Thymus (tissue), 11 donors: ENCODE measurements at regions not wholly inside any gene's neighbourhood (a gene's known extent, or its start where the extent isn't known, plus 50 kb on each side); places are given as distances from the start of the nearest gene placed in this dataset.

Source experiments
- DNase-seq, 9 donors: peaks; one replicate each; pipeline ENCODE4 v3.0.0-alpha.2; 2013; ENCODE audit warnings: low spot score in 9 of 9, low read depth in 6 of 9, missing footprints in 1 of 9
- H3K27ac ChIP-seq, 2 donors: one replicate each; pipeline ENCODE4 v1.5.1; 2013; ENCODE audit warnings: control low read depth in 1 of 2, low read depth in 1 of 2, low read length in 1 of 2, mild to moderate bottlenecking in 1 of 2, moderate library complexity in 1 of 2
- H3K27me3 ChIP-seq, 2 donors: one replicate each; pipeline ENCODE4 v1.5.1; 2013; ENCODE audit warnings: low read length in 1 of 2; ENCODE audit not compliant: control insufficient read depth in 2 of 2, insufficient read depth in 1 of 2
- H3K36me3 ChIP-seq, 2 donors: one replicate each; pipeline ENCODE4 v1.5.1; 2013; ENCODE audit warnings: low read length in 1 of 2, mild to moderate bottlenecking in 1 of 2, moderate library complexity in 1 of 2; ENCODE audit not compliant: control insufficient read depth in 2 of 2, insufficient read depth in 2 of 2
- H3K4me1 ChIP-seq, 2 donors: one replicate each; pipeline ENCODE4 v1.5.1; 2013; ENCODE audit warnings: low read length in 2 of 2; ENCODE audit not compliant: control insufficient read depth in 2 of 2, insufficient read depth in 2 of 2
- H3K4me3 ChIP-seq, 2 donors: one replicate each; pipeline ENCODE4 v1.5.1; 2013; ENCODE audit warnings: low read length in 2 of 2, control low read depth in 1 of 2, mild to moderate bottlenecking in 1 of 2
- H3K9me3 ChIP-seq, 2 donors: one replicate each; pipeline ENCODE4 v1.5.1; 2013; ENCODE audit warnings: low read length in 1 of 2, mild to moderate bottlenecking in 1 of 2; ENCODE audit not compliant: control insufficient read depth in 2 of 2, insufficient read depth in 1 of 2
- WGBS: extraction: QIAGEN DNeasy Blood & Tissue Kit; methylation state at CpG from one replicate; pipeline ENCODE4 v1.1.7; 2013; 5-methylcytosine and 5-hydroxymethylcytosine counted together
- donor health status: healthy.

DNA sequence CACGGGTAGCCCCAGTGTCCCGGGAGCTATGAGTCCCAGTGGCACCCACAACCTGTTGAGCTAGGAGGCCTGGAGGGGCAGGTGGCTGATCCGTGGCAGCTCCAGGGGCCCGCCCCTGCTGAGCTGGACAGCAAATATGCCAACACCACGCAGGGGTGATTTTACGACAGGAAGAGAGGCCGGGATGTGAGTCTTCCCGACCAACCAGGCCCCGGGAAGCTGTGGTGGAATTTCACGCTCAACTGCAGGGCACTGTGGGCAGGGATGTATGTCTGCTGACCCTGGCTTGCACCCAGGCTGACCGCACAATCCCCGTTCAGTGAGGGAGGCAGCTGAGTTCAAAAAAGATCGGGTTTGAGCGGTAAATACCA, 183.9 kb downstream of the ERMARD start:
- Histone ChIP-seq H3K36me3 (no peaks in the 10 kb centered on the region), H3K4me1 (no peaks in the 10 kb centered on the region), H3K4me3 (no peak overlapping the region), H3K27ac (no peak overlapping the region), H3K27me3 (peaks cover 0 to 15% of the 10 kb centered on the region in 2 donors), H3K9me3 (peaks cover 0 to 1% of the 10 kb centered on the region in 2 donors)
- no peak for DNase-seq
- 81% methylated on average over 14 of the region's 14 CpGs for WGBS

DNA sequence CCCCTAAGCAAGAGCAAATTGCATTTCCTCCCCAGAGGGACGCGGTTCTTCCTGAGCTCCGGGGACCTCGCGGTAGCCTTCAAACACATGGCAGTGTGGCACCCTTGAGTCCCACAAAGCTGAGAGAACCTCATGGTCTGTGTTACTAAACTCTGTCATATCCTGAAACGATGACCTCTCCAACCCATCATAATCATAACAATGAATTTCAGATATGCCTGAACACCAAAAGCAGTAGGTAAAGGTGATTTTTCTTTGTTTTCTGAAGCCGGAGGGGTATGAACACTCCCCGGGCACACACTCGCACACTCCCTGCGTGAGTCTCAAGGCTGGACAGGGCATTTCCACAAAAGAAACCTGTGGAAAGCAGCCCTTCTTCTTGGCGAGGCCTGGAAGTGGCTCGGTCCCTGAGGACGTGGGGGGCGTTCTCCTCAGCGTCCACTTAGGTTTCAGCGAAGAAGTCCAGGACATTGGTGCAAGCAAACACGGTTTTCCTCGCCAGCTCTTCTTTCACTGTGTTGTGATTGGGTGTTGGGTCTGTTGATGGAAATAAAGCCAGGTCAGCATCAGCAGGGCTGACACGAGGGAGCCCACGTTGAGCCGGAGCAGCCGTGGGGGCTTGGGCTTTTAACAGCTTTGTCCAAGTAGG, 183.4 kb downstream of the ERMARD start:
- H3K27me3 ChIP-seq, result peaks cover 0 to 14% of the 10 kb centered on the region in 2 donors

GRCh38 chr6:169933839-169934698, 182.6 kb downstream of the ERMARD start:
- H3K4me3 ChIP-seq, result no peak overlapping the region
- DNase-seq, result no peak
- no peak overlapping the region for H3K27ac ChIP-seq
- peaks cover 0 to 14% of the 10 kb centered on the region in 2 donors for H3K27me3 ChIP-seq
- no peaks in the 10 kb centered on the region for H3K4me1 ChIP-seq
- 94% methylated on average over 37 of the region's 37 CpGs for WGBS
- H3K9me3 ChIP-seq, result peaks cover 0 to 1% of the 10 kb centered on the region in 2 donors
- no peaks in the 10 kb centered on the region for H3K36me3 ChIP-seq

More for the DNA sequence above, 183.4 kb downstream of the ERMARD start:
- Histone ChIP-seq H3K36me3 (no peaks in the 10 kb centered on the region), H3K4me3 (no peak overlapping the region), H3K4me1 (no peaks in the 10 kb centered on the region), H3K9me3 (peaks cover 0 to 1% of the 10 kb centered on the region in 2 donors), H3K27ac (no peak overlapping the region)
- WGBS, result 94% methylated on average over 22 of the region's 22 CpGs
- DNase-seq, result no peak

GRCh38 chr6:169933251-169933821, 181.9 kb downstream of the ERMARD start:
- H3K9me3 ChIP-seq, result peaks cover 0 to 1% of the 10 kb centered on the region in 2 donors
- peak overlapping the region in 1 of 2 donors; percentile 33 for H3K27ac ChIP-seq
- 90% methylated on average over 17 of the region's 17 CpGs for WGBS
- H3K27me3 ChIP-seq, result peaks cover 0 to 12% of the 10 kb centered on the region in 2 donors
- H3K4me1 ChIP-seq, result no peaks in the 10 kb centered on the region
- no peak for DNase-seq
- H3K4me3 ChIP-seq, result no peak overlapping the region
- H3K36me3 ChIP-seq, result no peaks in the 10 kb centered on the region

- no peaks in the 10 kb centered on the region for H3K4me1 ChIP-seq
- H3K36me3 ChIP-seq, result no peaks in the 10 kb centered on the region
- H3K27me3 ChIP-seq, result peaks cover 0 to 10% of the 10 kb centered on the region in 2 donors
- H3K4me3 ChIP-seq, result no peak overlapping the region
- WGBS, result 89% methylated on average over 22 of the region's 22 CpGs
- H3K27ac ChIP-seq, result no peak overlapping the region
- no peak for DNase-seq
- H3K9me3 ChIP-seq, result peaks cover 0 to 1% of the 10 kb centered on the region in 2 donors
These were observed 181.1 kb downstream of the ERMARD start for GRCh38 chr6:169932491-169932890.

DNA sequence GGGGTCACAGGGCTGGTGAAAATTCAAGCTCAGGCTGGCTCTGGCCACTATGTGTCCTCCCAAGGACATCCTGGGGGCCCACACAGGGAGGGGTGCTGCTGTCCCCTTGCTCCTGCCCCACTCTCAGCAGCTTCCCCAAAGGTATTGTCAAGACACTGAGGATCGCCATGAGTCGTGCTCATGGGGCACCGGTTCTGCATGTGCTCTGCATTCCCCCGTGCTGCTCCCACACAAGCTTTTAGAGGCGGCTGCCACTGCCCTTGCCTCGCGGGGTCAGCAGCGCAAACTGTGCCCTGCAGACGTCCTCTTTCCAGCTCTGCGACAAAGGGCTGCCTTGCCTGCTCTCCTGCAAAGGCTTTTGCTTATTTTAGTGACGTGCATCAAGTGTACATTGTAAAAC, 179.8 kb downstream of the ERMARD start:
- no peaks in the 10 kb centered on the region for H3K4me1 ChIP-seq
- no peak overlapping the region for H3K4me3 ChIP-seq
- 80% methylated on average over 11 of the region's 11 CpGs for WGBS
- H3K27me3 ChIP-seq, result peaks cover 0 to 5% of the 10 kb centered on the region in 2 donors
- no peak overlapping the region for H3K27ac ChIP-seq
- no peak for DNase-seq
- H3K36me3 ChIP-seq, result no peaks in the 10 kb centered on the region
- H3K9me3 ChIP-seq, result peaks cover 0 to 1% of the 10 kb centered on the region in 2 donors

DNA sequence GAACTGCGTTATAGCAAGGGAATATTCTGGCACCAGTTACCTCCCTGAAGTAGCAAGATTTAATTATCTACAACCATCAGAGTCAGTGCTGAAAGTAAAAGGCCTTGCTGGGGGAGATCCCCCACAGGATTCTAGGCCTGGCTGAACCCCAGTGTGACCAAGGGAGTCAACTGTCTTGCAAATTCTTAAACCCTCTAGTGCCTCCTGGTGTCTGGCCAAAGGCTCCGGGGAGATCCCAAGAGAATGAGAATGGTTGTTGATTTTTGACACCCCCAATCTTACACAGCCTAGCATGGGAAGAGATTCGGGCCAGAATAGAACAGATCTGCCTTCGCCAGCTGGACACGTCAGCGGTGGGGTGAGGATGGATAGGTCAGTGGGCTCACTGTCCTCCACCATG, 179.4 kb downstream of the ERMARD start:
- Histone ChIP-seq H3K36me3 (no peaks in the 10 kb centered on the region), H3K4me1 (no peaks in the 10 kb centered on the region), H3K4me3 (no peak overlapping the region), H3K27ac (no peak overlapping the region), H3K9me3 (peaks cover 0 to 1% of the 10 kb centered on the region in 2 donors), H3K27me3 (peaks cover 0 to 4% of the 10 kb centered on the region in 2 donors)
- 90% methylated on average over 6 of the region's 6 CpGs for WGBS
- no peak for DNase-seq

DNA sequence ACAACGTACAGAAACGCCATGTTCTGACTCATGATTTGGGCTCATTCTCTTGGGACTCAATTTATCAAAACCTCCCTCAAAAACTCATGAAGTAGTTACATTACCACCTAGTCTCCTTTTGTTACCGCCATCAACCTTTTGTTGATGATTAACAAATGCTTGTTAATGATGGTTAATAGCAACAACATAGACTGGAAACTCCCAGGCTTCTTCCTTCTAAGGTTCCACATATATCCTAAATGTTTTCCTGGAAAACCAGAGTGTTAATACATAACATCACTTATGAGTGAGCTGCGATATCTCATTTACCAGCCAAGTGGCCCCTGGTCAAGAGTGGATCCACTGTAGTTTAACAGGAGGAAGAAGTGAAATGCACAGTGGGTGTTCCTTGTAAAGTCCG, 176.3 kb downstream of the ERMARD start:
- DNase-seq, result no peak
- H3K36me3 ChIP-seq, result no peaks in the 10 kb centered on the region
- no peaks in the 10 kb centered on the region for H3K4me1 ChIP-seq
- H3K27me3 ChIP-seq, result no peaks in the 10 kb centered on the region
- no peak overlapping the region for H3K4me3 ChIP-seq
- H3K9me3 ChIP-seq, result no peaks in the 10 kb centered on the region
- H3K27ac ChIP-seq, result no peak overlapping the region
- 96% methylated on average over 5 of the region's 5 CpGs for WGBS
